ENCODE measurements at regions not wholly inside any gene's neighbourhood (a gene's known extent, or its start where the extent isn't known, plus 50 kb on each side); places are given as distances from the start of the nearest gene placed in this dataset.

GRCh38 chr13:86161257-86161656, 362.0 kb upstream of the SLITRK6 start:
- TF ChIP-seq, protein P1, sequence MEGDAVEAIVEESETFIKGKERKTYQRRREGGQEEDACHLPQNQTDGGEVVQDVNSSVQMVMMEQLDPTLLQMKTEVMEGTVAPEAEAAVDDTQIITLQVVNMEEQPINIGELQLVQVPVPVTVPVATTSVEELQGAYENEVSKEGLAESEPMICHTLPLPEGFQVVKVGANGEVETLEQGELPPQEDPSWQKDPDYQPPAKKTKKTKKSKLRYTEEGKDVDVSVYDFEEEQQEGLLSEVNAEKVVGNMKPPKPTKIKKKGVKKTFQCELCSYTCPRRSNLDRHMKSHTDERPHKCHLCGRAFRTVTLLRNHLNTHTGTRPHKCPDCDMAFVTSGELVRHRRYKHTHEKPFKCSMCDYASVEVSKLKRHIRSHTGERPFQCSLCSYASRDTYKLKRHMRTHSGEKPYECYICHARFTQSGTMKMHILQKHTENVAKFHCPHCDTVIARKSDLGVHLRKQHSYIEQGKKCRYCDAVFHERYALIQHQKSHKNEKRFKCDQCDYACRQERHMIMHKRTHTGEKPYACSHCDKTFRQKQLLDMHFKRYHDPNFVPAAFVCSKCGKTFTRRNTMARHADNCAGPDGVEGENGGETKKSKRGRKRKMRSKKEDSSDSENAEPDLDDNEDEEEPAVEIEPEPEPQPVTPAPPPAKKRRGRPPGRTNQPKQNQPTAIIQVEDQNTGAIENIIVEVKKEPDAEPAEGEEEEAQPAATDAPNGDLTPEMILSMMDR (conservative IDR thresholded peaks at IDR 0.05 in 1 of 2, IDR thresholded peaks at IDR 0.05 in 1 of 2; ENCODE audit: extremely low read depth in 1 of 2, insufficient read depth in 1 of 2, low read depth in 1 of 2, low read length in 2 of 2), result no peak
- no peak for TF ChIP-seq EZH2 (IDR thresholded peaks at IDR 0.05; ENCODE audit: borderline replicate concordance, low read length)
